ENCODE measurements at regions not wholly inside any gene's neighbourhood (a gene's known extent, or its start where the extent isn't known, plus 50 kb on each side); places are given as distances from the start of the nearest gene placed in this dataset.
"Not testable (repeated sequence)": the region's sequence is repeated elsewhere in the genome, so short reads cannot be mapped to it uniquely, and the experiment has no call there.

DNA sequence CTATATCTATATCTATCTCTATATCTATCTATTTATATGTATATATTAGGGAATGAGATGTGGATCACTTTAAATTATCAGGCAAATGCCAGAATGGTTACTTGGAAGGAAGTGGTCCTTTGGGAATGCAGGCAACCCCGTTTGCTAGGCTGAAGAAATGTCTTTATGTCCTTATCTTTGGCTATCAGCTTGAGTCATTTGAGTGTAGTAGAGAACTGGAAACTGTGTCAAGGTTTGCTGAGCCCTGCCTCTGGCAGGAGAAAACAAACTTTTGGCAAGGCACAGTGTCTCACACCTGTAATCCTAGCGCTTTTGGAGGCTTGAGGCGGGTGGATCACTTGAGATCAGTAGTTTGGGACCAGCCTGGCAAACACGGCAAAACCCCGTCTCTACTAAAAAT, 167.3 kb downstream of the ACTRT1 start:
- no peak for FAIRE-seq

DNA sequence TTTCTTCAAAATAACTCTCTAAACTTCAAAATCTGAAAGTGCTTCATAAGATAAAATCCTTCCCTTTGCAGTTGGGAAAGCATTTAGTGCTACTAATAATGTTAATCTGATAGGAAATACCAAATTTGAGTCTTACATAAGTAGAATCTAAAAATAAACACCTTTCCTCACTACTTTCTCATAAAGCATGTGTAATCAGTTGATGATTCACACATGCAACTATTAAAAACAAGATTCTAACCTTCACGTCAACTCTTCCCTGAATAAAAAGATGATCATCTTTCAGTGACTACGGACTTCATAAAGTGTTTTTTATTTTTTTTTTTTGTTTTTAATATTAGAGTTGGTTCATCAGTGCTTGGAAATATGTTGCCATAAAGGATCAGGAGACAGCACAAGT, 172.6 kb downstream of the ACTRT1 start:
- Histone ChIP-seq H3K36me3 (ENCODE audit: control insufficient read depth, insufficient read depth, low read length) (no peaks in the 10 kb centered on the region), H3K4me3 (ENCODE audit: low read depth, low read length) (no peak overlapping the region), H3K27me3 (ENCODE audit: control insufficient read depth, insufficient read depth, low read length) (no peaks in the 10 kb centered on the region)
- TF ChIP-seq, protein P1, sequence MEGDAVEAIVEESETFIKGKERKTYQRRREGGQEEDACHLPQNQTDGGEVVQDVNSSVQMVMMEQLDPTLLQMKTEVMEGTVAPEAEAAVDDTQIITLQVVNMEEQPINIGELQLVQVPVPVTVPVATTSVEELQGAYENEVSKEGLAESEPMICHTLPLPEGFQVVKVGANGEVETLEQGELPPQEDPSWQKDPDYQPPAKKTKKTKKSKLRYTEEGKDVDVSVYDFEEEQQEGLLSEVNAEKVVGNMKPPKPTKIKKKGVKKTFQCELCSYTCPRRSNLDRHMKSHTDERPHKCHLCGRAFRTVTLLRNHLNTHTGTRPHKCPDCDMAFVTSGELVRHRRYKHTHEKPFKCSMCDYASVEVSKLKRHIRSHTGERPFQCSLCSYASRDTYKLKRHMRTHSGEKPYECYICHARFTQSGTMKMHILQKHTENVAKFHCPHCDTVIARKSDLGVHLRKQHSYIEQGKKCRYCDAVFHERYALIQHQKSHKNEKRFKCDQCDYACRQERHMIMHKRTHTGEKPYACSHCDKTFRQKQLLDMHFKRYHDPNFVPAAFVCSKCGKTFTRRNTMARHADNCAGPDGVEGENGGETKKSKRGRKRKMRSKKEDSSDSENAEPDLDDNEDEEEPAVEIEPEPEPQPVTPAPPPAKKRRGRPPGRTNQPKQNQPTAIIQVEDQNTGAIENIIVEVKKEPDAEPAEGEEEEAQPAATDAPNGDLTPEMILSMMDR (IDR thresholded peaks at IDR 0.05; ENCODE audit: insufficient read depth, low read length, severe bottlenecking), result no peak
- FAIRE-seq (no peak), DNase-seq (ENCODE audit: low read depth) (peak; percentile 9)

More for the DNA sequence above, 167.3 kb downstream of the ACTRT1 start:
- Histone ChIP-seq H3K4me3 (ENCODE audit: low read depth, low read length) (no peak overlapping the region), H3K27me3 (ENCODE audit: control insufficient read depth, insufficient read depth, low read length) (no peaks in the 10 kb centered on the region), H3K36me3 (ENCODE audit: control insufficient read depth, insufficient read depth, low read length) (no peaks in the 10 kb centered on the region)
- DNase-seq (ENCODE audit: low read depth), result no peak
- TF ChIP-seq, protein P1 (IDR thresholded peaks at IDR 0.05; ENCODE audit: insufficient read depth, low read length, severe bottlenecking), result no peak

GRCh38 chrX:127877318-127877717, 174.9 kb downstream of the ACTRT1 start:
- Histone ChIP-seq H3K36me3 (ENCODE audit: control insufficient read depth, insufficient read depth, low read length) (no peaks in the 10 kb centered on the region), H3K27me3 (ENCODE audit: control insufficient read depth, insufficient read depth, low read length) (no peaks in the 10 kb centered on the region), H3K4me3 (ENCODE audit: low read depth, low read length) (no peak overlapping the region)
- TF ChIP-seq, protein P1 (IDR thresholded peaks at IDR 0.05; ENCODE audit: insufficient read depth, low read length, severe bottlenecking), result no peak
- DNase-seq (ENCODE audit: low read depth), result no peak
- FAIRE-seq, result no peak

GRCh38 chrX:127873637-127874036, 178.6 kb downstream of the ACTRT1 start:
- no peak for FAIRE-seq

DNA sequence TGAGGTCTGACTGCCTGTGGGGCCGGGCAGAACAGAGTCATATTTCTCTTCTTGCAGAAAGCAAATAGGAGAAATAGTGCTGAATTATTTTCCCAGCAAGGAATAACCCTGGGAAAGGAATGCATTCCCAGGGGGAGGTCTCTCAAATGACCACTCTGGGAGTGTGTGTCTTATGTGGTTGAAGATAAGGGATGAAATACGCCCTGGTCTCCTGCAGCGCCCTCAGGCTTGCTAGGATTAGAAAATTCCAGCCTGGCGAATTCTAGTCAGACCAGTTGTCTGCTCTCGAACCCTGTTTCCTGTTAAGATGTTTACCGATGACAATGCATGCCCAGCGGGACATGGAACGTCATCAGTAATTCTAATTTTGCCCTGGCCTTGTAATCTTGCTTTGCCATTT, 185.3 kb downstream of the ACTRT1 start:
- H3K4me3 ChIP-seq (ENCODE audit: low read depth, low read length); DNase-seq (ENCODE audit: low read depth); FAIRE-seq: not testable (repeated sequence)

More at GRCh38 chrX:127873637-127874036, 178.6 kb downstream of the ACTRT1 start:
- Histone ChIP-seq H3K27me3 (ENCODE audit: control insufficient read depth, insufficient read depth, low read length) (no peaks in the 10 kb centered on the region), H3K36me3 (ENCODE audit: control insufficient read depth, insufficient read depth, low read length) (no peaks in the 10 kb centered on the region), H3K4me3 (ENCODE audit: low read depth, low read length) (no peak overlapping the region)
- DNase-seq (ENCODE audit: low read depth), result no peak
- TF ChIP-seq, protein P1 (IDR thresholded peaks at IDR 0.05; ENCODE audit: insufficient read depth, low read length, severe bottlenecking), result no peak

GRCh38 chrX:127861611-127862010, 190.6 kb downstream of the ACTRT1 start:
- H3K4me3 ChIP-seq (ENCODE audit: low read depth, low read length), result no peak overlapping the region
- DNase-seq (ENCODE audit: low read depth) (no peak), FAIRE-seq (no peak)
- no peaks in the 10 kb centered on the region for H3K27me3 ChIP-seq (ENCODE audit: control insufficient read depth, insufficient read depth, low read length)
- TF ChIP-seq, protein P1 (IDR thresholded peaks at IDR 0.05; ENCODE audit: insufficient read depth, low read length, severe bottlenecking), result no peak
- H3K36me3 ChIP-seq (ENCODE audit: control insufficient read depth, insufficient read depth, low read length), result no peaks in the 10 kb centered on the region

More for the DNA sequence above, 185.3 kb downstream of the ACTRT1 start:
- H3K36me3 ChIP-seq (ENCODE audit: control insufficient read depth, insufficient read depth, low read length); H3K27me3 ChIP-seq (ENCODE audit: control insufficient read depth, insufficient read depth, low read length): not testable (repeated sequence)
